Calu3 (cell line): ENCODE measurements at regions not wholly inside any gene's neighbourhood (a gene's known extent, or its start where the extent isn't known, plus 50 kb on each side); places are given as distances from the start of the nearest gene placed in this dataset.

Experiments used
- BruUV-seq: library from RNA; stranded (reverse); fragments of 400-500 nt; replicated peaks from 2 replicates; lab custom pipeline; 2021; lab: Mats Ljungman, UMichigan
- CTCF ChIA-PET: fragments of 300-600 bp; sonication (Branson Sonifier 250); formaldehyde crosslinking; loops from one replicate; lab custom pipeline; 2022; ENCODE audit warnings: antibody characterized with exemption; lab: Charles Lee
- DNase-seq: peaks from one replicate; pipeline ENCODE4 v3.0.0; 2022
- H3K27ac Mint-ChIP-seq: one replicate; pipeline ENCODE4 v1.8.0; 2022; ENCODE audit warnings: mixed read lengths; ENCODE audit not compliant: unreplicated experiment
- H3K27me3 Mint-ChIP-seq: one replicate; pipeline ENCODE4 v1.8.0; 2022; ENCODE audit warnings: mixed read lengths; ENCODE audit not compliant: unreplicated experiment
- H3K36me3 Mint-ChIP-seq: one replicate; pipeline ENCODE4 v1.8.0; 2022; ENCODE audit warnings: mild to moderate bottlenecking, moderate library complexity, mixed read lengths; ENCODE audit not compliant: insufficient read depth, unreplicated experiment
- H3K4me1 Mint-ChIP-seq: one replicate; pipeline ENCODE4 v1.8.0; 2022; ENCODE audit warnings: mild to moderate bottlenecking, low read depth, mixed read lengths; ENCODE audit not compliant: unreplicated experiment
- H3K4me3 Mint-ChIP-seq: one replicate; pipeline ENCODE4 v1.8.0; 2022; ENCODE audit warnings: mild to moderate bottlenecking, low read depth, moderate library complexity, mixed read lengths; ENCODE audit not compliant: unreplicated experiment
- H3K9me3 Mint-ChIP-seq: one replicate; pipeline ENCODE4 v1.8.0; 2022; ENCODE audit warnings: low read depth, mixed read lengths; ENCODE audit not compliant: unreplicated experiment
- intact Hi-C: fragments of 100-400 bp; cut with micrococcal nuclease; formaldehyde crosslinking; loops from one replicate; pipeline ENCODE4 v1.10.0; 2022; ENCODE audit not compliant: unreplicated experiment
- TF ChIP-seq, protein P1 (sequence below): fragments of 200-600 bp; IDR thresholded peaks from one replicate; pipeline ENCODE4 v1.8.0; 2022; ENCODE audit warnings: antibody characterized with exemption; ENCODE audit not compliant: unreplicated experiment

DNA sequence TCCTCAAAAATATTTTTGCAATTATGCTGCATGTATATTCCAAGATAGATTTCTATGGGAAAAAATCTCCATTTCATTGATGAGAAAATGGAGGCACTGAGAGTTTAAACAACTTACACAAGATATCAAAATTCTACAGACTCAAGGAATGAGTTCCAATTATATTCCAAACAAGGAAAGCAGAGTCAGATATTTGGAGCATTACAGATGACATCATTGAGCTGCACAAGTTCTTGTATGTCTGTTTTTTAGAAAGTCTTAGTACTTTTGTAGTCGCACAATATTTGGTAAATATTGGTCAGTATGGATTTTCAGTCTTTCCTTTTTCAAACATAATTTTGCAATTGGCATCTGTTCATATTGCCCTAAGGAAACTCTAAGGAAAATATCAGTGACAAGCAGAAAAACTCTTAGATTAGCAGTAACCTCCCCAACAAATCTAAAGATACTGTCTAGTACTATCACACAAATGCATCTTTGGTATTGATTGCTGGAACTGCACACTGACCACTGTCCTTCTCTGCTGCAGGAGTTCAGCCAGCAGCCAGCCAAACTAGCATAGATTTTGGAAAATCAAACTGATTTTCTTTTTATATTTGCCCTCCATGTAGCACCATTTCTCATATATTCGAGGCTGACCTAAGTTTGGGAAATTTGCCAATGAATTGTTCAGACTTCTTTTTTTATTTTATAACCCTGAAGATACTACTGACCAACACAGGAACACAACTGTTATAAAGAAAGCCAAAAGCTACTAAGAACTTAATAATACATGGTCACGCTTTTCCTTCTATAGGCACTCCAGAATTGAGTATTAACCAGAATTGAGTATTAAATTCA is 51.7 kb upstream of the TBX18 start:
- Mint-ChIP-seq H3K27ac (no peak overlapping the region), H3K4me3 (no peak overlapping the region), H3K4me1 (peaks cover 12% of the 10 kb centered on the region), H3K27me3 (peaks cover 27% of the 10 kb centered on the region), H3K9me3 (no peaks in the 10 kb centered on the region), H3K36me3 (no peaks in the 10 kb centered on the region)
- TF ChIP-seq, protein P1, sequence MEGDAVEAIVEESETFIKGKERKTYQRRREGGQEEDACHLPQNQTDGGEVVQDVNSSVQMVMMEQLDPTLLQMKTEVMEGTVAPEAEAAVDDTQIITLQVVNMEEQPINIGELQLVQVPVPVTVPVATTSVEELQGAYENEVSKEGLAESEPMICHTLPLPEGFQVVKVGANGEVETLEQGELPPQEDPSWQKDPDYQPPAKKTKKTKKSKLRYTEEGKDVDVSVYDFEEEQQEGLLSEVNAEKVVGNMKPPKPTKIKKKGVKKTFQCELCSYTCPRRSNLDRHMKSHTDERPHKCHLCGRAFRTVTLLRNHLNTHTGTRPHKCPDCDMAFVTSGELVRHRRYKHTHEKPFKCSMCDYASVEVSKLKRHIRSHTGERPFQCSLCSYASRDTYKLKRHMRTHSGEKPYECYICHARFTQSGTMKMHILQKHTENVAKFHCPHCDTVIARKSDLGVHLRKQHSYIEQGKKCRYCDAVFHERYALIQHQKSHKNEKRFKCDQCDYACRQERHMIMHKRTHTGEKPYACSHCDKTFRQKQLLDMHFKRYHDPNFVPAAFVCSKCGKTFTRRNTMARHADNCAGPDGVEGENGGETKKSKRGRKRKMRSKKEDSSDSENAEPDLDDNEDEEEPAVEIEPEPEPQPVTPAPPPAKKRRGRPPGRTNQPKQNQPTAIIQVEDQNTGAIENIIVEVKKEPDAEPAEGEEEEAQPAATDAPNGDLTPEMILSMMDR, result no peak
- no TSS peak for BruUV-seq
- CTCF ChIA-PET, result no interaction called here
- intact Hi-C loops, result no loop called here
- no peak for DNase-seq
